ENCODE measurements at regions not wholly inside any gene's neighbourhood (a gene's known extent, or its start where the extent isn't known, plus 50 kb on each side); places are given as distances from the start of the nearest gene placed in this dataset.

DNA sequence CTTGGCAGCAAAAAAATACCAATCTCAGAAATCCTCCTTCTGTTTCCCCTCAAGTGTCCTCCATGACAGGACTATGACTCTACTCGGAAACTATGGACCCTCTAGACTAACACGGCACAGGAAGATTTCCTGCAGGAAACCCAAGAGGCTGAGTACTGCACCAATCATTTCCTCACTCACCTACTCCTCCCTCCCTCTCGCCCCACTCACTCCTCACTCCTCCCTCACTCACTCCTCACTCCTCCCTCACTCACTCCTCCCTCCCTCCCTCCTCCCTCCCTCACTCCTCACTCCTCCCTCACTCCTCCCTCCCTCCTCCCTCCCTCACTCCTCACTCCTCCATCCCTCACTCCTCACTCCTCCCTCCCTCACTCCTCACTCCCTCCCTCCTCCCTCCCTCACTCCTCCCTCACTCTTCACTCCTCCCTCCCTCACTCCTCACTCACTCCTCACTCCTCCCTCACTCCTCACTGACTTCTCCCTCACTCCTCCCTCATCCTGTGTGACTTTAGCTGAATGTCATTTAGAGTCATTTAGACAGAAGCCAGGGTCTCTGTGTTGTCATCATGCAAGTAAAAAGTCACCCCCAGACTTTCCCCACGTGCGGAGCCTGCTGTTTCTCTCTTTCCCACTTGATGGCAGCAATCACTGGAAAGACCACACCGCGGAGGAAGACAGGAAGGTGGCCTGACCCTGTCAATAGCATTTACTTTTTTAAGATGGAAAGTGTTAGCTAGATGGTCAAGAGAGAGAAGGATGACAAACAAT is 226.8 kb upstream of the PDE10A start:
- Histone ChIP-seq H2BK120ac (ENCODE audit: low read depth, low read length) (no peak overlapping the region), H4K20me1 (ENCODE audit: insufficient read depth, low read length) (no peaks in the 10 kb centered on the region), H3K79me1 (ENCODE audit: low read depth in 1 of 2, low read length in 2 of 2) (no peaks in the 10 kb centered on the region), H3K4me3 (ENCODE audit: insufficient read depth, low read depth, low read length) (no peak overlapping the region), H3K18ac (ENCODE audit: low read depth, low read length) (no peak overlapping the region), H3K4me1 (ENCODE audit: control insufficient read depth, insufficient read depth, low read length) (peaks cover 7% of the 10 kb centered on the region; the same call in 1 of the 2 replicates), H4K5ac (ENCODE audit: low read depth, low read length) (no peak overlapping the region), H2AFZ (replicated peaks; ENCODE audit: low read length, poor library complexity) (no peak overlapping the region), H3K4ac (ENCODE audit: low read depth, low read length) (no peak overlapping the region), H3K36me3 (ENCODE audit: control insufficient read depth, insufficient read depth, low read length) (peaks cover 3% of the 10 kb centered on the region; the same call in 1 of the 2 replicates), H3K9ac (ENCODE audit: low read depth, low read length) (no peak overlapping the region), H4K8ac (ENCODE audit: low read depth in 2 of 2, low read length in 2 of 2) (no peak overlapping the region), H4K91ac (ENCODE audit: insufficient read depth, low read depth, low read length) (no peak overlapping the region), H3K27ac (ENCODE audit: insufficient read depth, low read length) (no peak overlapping the region), H2BK5ac (ENCODE audit: low read depth, low read length, poor library complexity, severe bottlenecking) (no peak overlapping the region), H3K9me3 (ENCODE audit: control insufficient read depth, insufficient read depth, low read length) (peaks cover 2% of the 10 kb centered on the region; the same call in 1 of the 2 replicates), H3K27me3 (ENCODE audit: control insufficient read depth, insufficient read depth, low read length) (no peaks in the 10 kb centered on the region), H3K9me1 (ENCODE audit: insufficient read depth, low read length) (no peaks in the 10 kb centered on the region; the same call in 1 of the 2 replicates), H2AK9ac (replicated peaks; ENCODE audit: low read depth, low read length, poor library complexity) (no peak overlapping the region), H3K14ac (replicated peaks; ENCODE audit: low read depth, low read length) (no peak overlapping the region), H2BK15ac (ENCODE audit: low read depth, low read length) (no peak overlapping the region), H3K4me2 (ENCODE audit: low read depth, low read length) (no peak overlapping the region), H3K23ac (ENCODE audit: low read depth, low read length) (no peak overlapping the region), H3K56ac (ENCODE audit: extremely low read depth, insufficient read depth, low read length) (no peak overlapping the region), H2BK20ac (ENCODE audit: low read depth, low read length) (no peak overlapping the region), H2AK5ac (ENCODE audit: low read depth, low read length) (0 out of 2 replicates have a peak overlapping the region, but pooled peaks have one; percentile 56)
- POLR2A ChIA-PET (ENCODE audit: unreplicated experiment): no interaction called here
- CTCF ChIA-PET: interaction anchor here (0.6 to 3.7 kb wide), 9 partner anchors 13 to 219 kb away, joined by 3 to 35 read pairs (median 4); no protein-coding TSS in a partner anchor
- ATAC-seq (ENCODE audit: low read depth) (peak; percentile 93), DNase-seq (peak; percentile 68)
- no TSS peak for BruUV-seq (replicated peaks)
- intact Hi-C loops (cut with micrococcal nuclease): loop anchor here (1.0 to 5.0 kb wide), 5 partner anchors 94 to 382 kb away; no protein-coding TSS in a partner anchor
- in situ Hi-C loops (cut with MboI; ENCODE audit: low sequenced_read_pairs): no loop called here
- dilution Hi-C loops (cut with HindIII; ENCODE audit: low sequenced_read_pairs, unreplicated experiment): loop anchor here (25.0 kb wide), 1 partner anchor 197 kb away; no protein-coding TSS in a partner anchor
- WGBS, 2 experiments (ENCODE audit: extremely low coverage in 2 of 2, insufficient read length in 1 of 2): no CpG with 5 or more reads among the region's 7 CpGs
- TF ChIP-seq MXI1 (IDR thresholded peaks at IDR 0.05; ENCODE audit: borderline replicate concordance, low read depth, low read length): no peak
- TF ChIP-seq RCOR1 (IDR thresholded peaks at IDR 0.05; ENCODE audit: insufficient replicate concordance, low read length): no peak
- TF ChIP-seq, protein P1, sequence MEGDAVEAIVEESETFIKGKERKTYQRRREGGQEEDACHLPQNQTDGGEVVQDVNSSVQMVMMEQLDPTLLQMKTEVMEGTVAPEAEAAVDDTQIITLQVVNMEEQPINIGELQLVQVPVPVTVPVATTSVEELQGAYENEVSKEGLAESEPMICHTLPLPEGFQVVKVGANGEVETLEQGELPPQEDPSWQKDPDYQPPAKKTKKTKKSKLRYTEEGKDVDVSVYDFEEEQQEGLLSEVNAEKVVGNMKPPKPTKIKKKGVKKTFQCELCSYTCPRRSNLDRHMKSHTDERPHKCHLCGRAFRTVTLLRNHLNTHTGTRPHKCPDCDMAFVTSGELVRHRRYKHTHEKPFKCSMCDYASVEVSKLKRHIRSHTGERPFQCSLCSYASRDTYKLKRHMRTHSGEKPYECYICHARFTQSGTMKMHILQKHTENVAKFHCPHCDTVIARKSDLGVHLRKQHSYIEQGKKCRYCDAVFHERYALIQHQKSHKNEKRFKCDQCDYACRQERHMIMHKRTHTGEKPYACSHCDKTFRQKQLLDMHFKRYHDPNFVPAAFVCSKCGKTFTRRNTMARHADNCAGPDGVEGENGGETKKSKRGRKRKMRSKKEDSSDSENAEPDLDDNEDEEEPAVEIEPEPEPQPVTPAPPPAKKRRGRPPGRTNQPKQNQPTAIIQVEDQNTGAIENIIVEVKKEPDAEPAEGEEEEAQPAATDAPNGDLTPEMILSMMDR (conservative IDR thresholded peaks at IDR 0.05; ENCODE audit: low read depth, low read length): peak; percentile 88
- no peak for TF ChIP-seq BHLHE40 (IDR thresholded peaks at IDR 0.05; ENCODE audit: low read depth, low read length)
- TF ChIP-seq MAFK (IDR thresholded peaks at IDR 0.05; ENCODE audit: low read depth, low read length): no peak
- TF ChIP-seq CEBPB (IDR thresholded peaks at IDR 0.05; ENCODE audit: low read depth, low read length): no peak
- no peak for TF ChIP-seq POLR2A (IDR thresholded peaks at IDR 0.05; ENCODE audit: low read depth, low read length)
- TF ChIP-seq, protein P2, sequence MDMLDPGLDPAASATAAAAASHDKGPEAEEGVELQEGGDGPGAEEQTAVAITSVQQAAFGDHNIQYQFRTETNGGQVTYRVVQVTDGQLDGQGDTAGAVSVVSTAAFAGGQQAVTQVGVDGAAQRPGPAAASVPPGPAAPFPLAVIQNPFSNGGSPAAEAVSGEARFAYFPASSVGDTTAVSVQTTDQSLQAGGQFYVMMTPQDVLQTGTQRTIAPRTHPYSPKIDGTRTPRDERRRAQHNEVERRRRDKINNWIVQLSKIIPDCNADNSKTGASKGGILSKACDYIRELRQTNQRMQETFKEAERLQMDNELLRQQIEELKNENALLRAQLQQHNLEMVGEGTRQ (IDR thresholded peaks at IDR 0.05; ENCODE audit: low read depth, low read length): peak; percentile 27
- peak; percentile 91 for TF ChIP-seq RAD21 (IDR thresholded peaks at IDR 0.05; ENCODE audit: low read length)
- no peak for TF ChIP-seq FOS (IDR thresholded peaks at IDR 0.05; ENCODE audit: low read depth, low read length)
- TF ChIP-seq NFE2L2 (IDR thresholded peaks at IDR 0.05; ENCODE audit: low read depth, low read length): no peak
- no peak for TF ChIP-seq CHD1 (IDR thresholded peaks at IDR 0.05; ENCODE audit: low read depth, low read length)
- TF ChIP-seq MAZ (IDR thresholded peaks at IDR 0.05; ENCODE audit: borderline replicate concordance, low read depth, low read length): no peak
- peak; percentile 93 for TF ChIP-seq SMC3 (IDR thresholded peaks at IDR 0.05; ENCODE audit: low read depth, low read length)
- no peak for TF ChIP-seq RFX5 (IDR thresholded peaks at IDR 0.05; ENCODE audit: low read depth, low read length)
